Activated naive CD8-positive, alpha-beta T cell treated with anti-CD3 and anti-CD28 coated beads, Interleukin-2, amount 50 U/mL, for 24 hours (primary cell): ENCODE measurements at regions not wholly inside any gene's neighbourhood (a gene's known extent, or its start where the extent isn't known, plus 50 kb on each side); places are given as distances from the start of the nearest gene placed in this dataset.
A peak's percentile ranks its signal among the peaks of the same experiment; 100 is the strongest.

Experiments used
- ATAC-seq: fragments of 150-1000 bp; cut with Tn5 transposase; one replicate; pipeline ENCODE4 v1.10.0; 2021
- DNase-seq: peaks from one replicate; pipeline ENCODE4 v3.0.0; 2021
- H3K27ac Mint-ChIP-seq: one replicate; pipeline ENCODE4 v1.8.0; 2021; ENCODE audit warnings: mild to moderate bottlenecking, mixed read lengths
- H3K27me3 Mint-ChIP-seq: one replicate; pipeline ENCODE4 v1.8.0; 2021; ENCODE audit warnings: mixed read lengths
- H3K36me3 Mint-ChIP-seq: one replicate; pipeline ENCODE4 v1.8.0; 2021; ENCODE audit warnings: low read depth, mixed read lengths
- H3K4me1 Mint-ChIP-seq: one replicate; pipeline ENCODE4 v1.8.0; 2021; ENCODE audit warnings: mixed read lengths
- H3K4me3 Mint-ChIP-seq: one replicate; pipeline ENCODE4 v1.8.0; 2021; ENCODE audit warnings: mild to moderate bottlenecking, moderate library complexity, mixed read lengths
- H3K9me3 Mint-ChIP-seq: one replicate; pipeline ENCODE4 v1.8.0; 2021; ENCODE audit warnings: mixed read lengths

DNA sequence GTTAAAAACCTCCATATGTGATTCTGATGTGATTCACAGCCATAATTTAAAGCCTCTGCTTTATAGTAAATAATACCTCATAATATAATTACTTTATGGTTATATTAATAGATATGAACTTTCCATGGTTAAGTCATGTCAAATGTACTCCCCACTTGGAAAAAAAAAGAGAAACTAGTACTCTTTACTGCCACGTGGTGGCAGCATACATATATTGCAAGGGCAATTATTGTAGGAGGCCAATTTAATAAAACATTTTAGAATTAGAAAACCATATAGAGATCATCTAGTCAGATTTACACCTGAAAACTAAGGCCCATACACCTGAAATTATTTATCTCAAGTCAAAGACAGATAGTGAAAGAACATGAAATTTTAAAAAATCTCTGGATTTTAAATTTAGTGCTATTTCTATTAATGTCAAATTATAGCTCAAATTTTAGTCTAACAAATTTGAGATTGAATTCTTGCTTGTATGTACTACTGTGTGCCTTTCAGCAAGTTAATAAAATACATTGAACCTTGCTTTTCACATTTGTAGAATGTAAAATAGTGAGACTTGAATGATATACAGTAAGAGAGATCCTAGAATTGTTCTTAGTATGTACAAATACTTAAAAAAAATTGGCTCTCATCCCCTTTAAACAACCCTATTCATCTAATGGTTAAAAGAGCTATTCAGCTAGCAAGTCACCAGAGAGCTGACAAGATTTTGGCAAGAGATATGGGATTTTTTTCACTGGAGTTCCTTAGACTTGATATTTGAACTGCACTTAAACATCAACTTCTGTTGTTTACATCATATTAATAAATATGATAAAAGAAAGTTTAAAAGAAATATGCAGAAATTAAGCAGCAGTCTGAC lies 603.8 kb downstream of the TLE4 start:
- Mint-ChIP-seq H3K36me3 (no peaks in the 10 kb centered on the region), H3K4me1 (no peaks in the 10 kb centered on the region), H3K27me3 (peaks cover 2% of the 10 kb centered on the region), H3K27ac (no peak overlapping the region), H3K4me3 (no peak overlapping the region), H3K9me3 (no peaks in the 10 kb centered on the region)
- DNase-seq (peak; percentile 7), ATAC-seq (no peak)

GRCh38 chr9:80163889-80164288 lies 592.1 kb downstream of the TLE4 start:
- Mint-ChIP-seq H3K4me1 (no peaks in the 10 kb centered on the region), H3K4me3 (no peak overlapping the region), H3K9me3 (no peaks in the 10 kb centered on the region), H3K27ac (no peak overlapping the region), H3K27me3 (no peaks in the 10 kb centered on the region), H3K36me3 (no peaks in the 10 kb centered on the region)
- no peak for DNase-seq
- ATAC-seq: no peak

GRCh38 chr9:80158554-80159170 lies 586.9 kb downstream of the TLE4 start:
- H3K4me1 Mint-ChIP-seq: no peaks in the 10 kb centered on the region
- no peaks in the 10 kb centered on the region for H3K36me3 Mint-ChIP-seq
- no peak overlapping the region for H3K4me3 Mint-ChIP-seq

GRCh38 chr9:80158131-80158530 lies 586.4 kb downstream of the TLE4 start:
- DNase-seq: no peak
- Mint-ChIP-seq H3K27me3 (peaks cover 6% of the 10 kb centered on the region), H3K36me3 (no peaks in the 10 kb centered on the region), H3K4me3 (no peak overlapping the region), H3K9me3 (peaks cover 6% of the 10 kb centered on the region), H3K4me1 (no peaks in the 10 kb centered on the region), H3K27ac (no peak overlapping the region)
- ATAC-seq: no peak

More at GRCh38 chr9:80158554-80159170, 586.9 kb downstream of the TLE4 start:
- DNase-seq (no peak), ATAC-seq (no peak)
- peaks cover 2% of the 10 kb centered on the region for H3K27me3 Mint-ChIP-seq
- no peak overlapping the region for H3K27ac Mint-ChIP-seq
- H3K9me3 Mint-ChIP-seq: peaks cover 3% of the 10 kb centered on the region

- ATAC-seq: no peak
- no peaks in the 10 kb centered on the region for H3K36me3 Mint-ChIP-seq
- DNase-seq: no peak
- H3K27ac Mint-ChIP-seq: no peak overlapping the region
- no peaks in the 10 kb centered on the region for H3K4me1 Mint-ChIP-seq
- H3K9me3 Mint-ChIP-seq: peaks cover 6% of the 10 kb centered on the region
- H3K27me3 Mint-ChIP-seq: peaks cover 6% of the 10 kb centered on the region
- H3K4me3 Mint-ChIP-seq: no peak overlapping the region
These were observed 585.8 kb downstream of the TLE4 start for GRCh38 chr9:80157561-80157983.

DNA sequence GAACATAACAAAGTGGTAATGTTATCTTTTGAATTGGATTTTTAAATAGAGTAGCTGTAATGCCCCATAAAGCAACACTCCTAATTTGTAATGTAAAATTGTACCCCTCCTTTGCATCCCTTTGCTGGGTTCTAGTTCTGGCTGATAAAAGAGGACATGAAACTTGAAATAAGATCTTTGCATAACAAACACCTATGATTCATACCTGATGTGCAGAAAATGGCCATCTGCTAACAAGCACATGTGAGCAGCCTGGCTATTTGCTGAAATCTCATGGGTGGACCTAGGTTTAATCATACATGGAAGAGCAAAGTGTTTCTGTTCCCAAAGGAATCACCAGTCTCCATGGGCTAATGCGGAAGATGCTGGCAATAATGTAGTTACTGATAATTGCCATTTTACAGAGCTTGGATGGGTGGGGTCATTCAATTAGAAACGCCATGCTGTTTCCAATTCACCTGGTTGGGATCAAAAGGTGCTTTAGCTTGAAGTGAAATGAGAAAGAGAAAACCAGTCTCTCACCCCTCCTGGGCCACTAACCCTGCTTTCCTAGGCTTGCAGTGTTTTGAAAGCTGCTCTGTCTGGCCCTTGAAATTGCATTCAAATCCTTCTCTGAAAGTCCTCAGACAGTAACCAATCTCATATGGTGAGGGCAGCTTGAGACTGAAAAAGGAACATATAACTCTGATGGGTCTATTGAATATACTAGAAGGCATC lies 585.1 kb downstream of the TLE4 start:
- no peak for ATAC-seq
- Mint-ChIP-seq H3K4me3 (no peak overlapping the region), H3K9me3 (peaks cover 6% of the 10 kb centered on the region), H3K27ac (no peak overlapping the region), H3K27me3 (peaks cover 6% of the 10 kb centered on the region), H3K4me1 (no peaks in the 10 kb centered on the region), H3K36me3 (no peaks in the 10 kb centered on the region)
- DNase-seq: no peak

DNA sequence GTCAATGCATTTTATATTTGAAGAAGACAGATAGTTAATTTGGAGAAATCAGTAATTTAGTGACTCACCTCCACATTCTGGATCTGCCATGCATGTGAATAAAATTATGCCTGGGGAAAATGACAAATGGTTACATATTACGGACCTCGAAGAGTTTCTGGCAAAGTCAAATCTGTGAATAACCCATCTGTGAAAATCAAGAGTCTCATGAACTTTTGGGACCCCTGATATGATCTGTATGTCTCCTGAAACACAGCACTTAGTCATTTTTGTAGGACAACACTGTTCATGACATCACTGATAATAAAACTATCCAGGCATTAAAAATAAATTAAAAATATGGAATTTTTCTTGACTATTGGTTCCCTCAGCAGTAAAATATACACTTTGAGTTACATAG lies 584.5 kb downstream of the TLE4 start:
- Mint-ChIP-seq H3K27me3 (peaks cover 6% of the 10 kb centered on the region), H3K36me3 (no peaks in the 10 kb centered on the region), H3K9me3 (peaks cover 6% of the 10 kb centered on the region), H3K4me1 (no peaks in the 10 kb centered on the region), H3K4me3 (no peak overlapping the region), H3K27ac (no peak overlapping the region)
- no peak for DNase-seq
- no peak for ATAC-seq

- ATAC-seq: no peak
- peaks cover 12% of the 10 kb centered on the region for H3K9me3 Mint-ChIP-seq
- H3K4me3 Mint-ChIP-seq: no peak overlapping the region
- DNase-seq: no peak
- no peaks in the 10 kb centered on the region for H3K27me3 Mint-ChIP-seq
- H3K4me1 Mint-ChIP-seq: no peaks in the 10 kb centered on the region
- H3K27ac Mint-ChIP-seq: no peak overlapping the region
- no peaks in the 10 kb centered on the region for H3K36me3 Mint-ChIP-seq
These were observed 576.1 kb downstream of the TLE4 start for GRCh38 chr9:80147866-80148265.

- Mint-ChIP-seq H3K36me3 (no peaks in the 10 kb centered on the region), H3K27ac (no peak overlapping the region), H3K27me3 (no peaks in the 10 kb centered on the region), H3K4me1 (no peaks in the 10 kb centered on the region), H3K4me3 (no peak overlapping the region), H3K9me3 (peaks cover 12% of the 10 kb centered on the region)
- DNase-seq (no peak), ATAC-seq (no peak)
These were observed 574.7 kb downstream of the TLE4 start for GRCh38 chr9:80146466-80146865.

- no peaks in the 10 kb centered on the region for H3K27me3 Mint-ChIP-seq
- H3K27ac Mint-ChIP-seq: no peak overlapping the region
- no peaks in the 10 kb centered on the region for H3K36me3 Mint-ChIP-seq
- DNase-seq: no peak
- no peak overlapping the region for H3K4me3 Mint-ChIP-seq
- no peaks in the 10 kb centered on the region for H3K4me1 Mint-ChIP-seq
- ATAC-seq: no peak
- H3K9me3 Mint-ChIP-seq: peaks cover 9% of the 10 kb centered on the region
These were observed 573.1 kb downstream of the TLE4 start for GRCh38 chr9:80144856-80145255.

DNA sequence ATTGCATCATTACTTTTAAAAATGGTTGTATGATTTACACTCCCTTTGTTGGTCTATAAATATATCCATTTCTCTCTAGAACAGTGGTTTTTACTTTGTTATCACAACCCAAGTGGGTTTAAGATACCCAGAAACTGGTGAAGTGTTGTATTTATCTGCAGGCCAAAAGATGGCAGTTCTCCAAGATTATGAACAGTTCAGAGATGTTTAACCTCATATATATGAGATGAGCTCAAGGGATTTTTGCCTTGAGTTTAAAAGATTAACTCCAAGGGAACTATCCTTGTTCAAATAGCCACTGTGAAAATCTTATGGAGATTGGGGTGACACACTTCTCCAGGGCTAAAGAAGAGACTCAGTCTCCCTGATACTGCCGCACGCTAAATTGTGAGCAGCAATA lies 572.6 kb downstream of the TLE4 start:
- no peaks in the 10 kb centered on the region for H3K27me3 Mint-ChIP-seq
- H3K27ac Mint-ChIP-seq: no peak overlapping the region
- H3K9me3 Mint-ChIP-seq: peaks cover 4% of the 10 kb centered on the region
- ATAC-seq (no peak), DNase-seq (no peak)
- no peak overlapping the region for H3K4me3 Mint-ChIP-seq
- H3K4me1 Mint-ChIP-seq: no peaks in the 10 kb centered on the region
- no peaks in the 10 kb centered on the region for H3K36me3 Mint-ChIP-seq

DNA sequence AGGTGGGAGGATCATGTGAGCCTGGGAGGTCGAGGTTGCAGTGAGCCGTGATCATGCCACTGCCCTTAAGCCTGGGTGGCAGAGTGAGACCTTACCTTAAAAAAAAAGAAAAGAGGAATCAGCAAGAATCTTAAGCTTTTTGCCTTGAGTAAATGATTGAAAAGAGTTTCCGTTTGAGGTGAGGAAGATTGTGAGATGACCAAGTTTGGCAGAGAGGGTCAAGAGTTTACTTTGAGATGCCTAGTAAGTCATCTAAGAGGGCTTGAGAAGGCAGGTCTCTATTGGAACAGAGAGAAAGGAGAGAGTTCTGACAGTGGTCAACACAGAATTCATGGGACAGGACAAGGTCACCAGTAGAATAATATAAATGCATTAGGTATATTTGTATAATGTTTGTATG lies 572.1 kb downstream of the TLE4 start:
- peaks cover under 1% of the 10 kb centered on the region for H3K9me3 Mint-ChIP-seq
- no peak overlapping the region for H3K27ac Mint-ChIP-seq
- no peaks in the 10 kb centered on the region for H3K4me1 Mint-ChIP-seq
- no peaks in the 10 kb centered on the region for H3K36me3 Mint-ChIP-seq
- ATAC-seq (no peak), DNase-seq (no peak)
- no peaks in the 10 kb centered on the region for H3K27me3 Mint-ChIP-seq
- no peak overlapping the region for H3K4me3 Mint-ChIP-seq

- H3K4me3 Mint-ChIP-seq: no peak overlapping the region
- H3K4me1 Mint-ChIP-seq: peaks cover 10% of the 10 kb centered on the region
- no peak overlapping the region for H3K27ac Mint-ChIP-seq
- no peaks in the 10 kb centered on the region for H3K9me3 Mint-ChIP-seq
- no peak for DNase-seq
- no peak for ATAC-seq
- peaks cover 2% of the 10 kb centered on the region for H3K27me3 Mint-ChIP-seq
- H3K36me3 Mint-ChIP-seq: no peaks in the 10 kb centered on the region
These were observed 562.7 kb downstream of the TLE4 start for GRCh38 chr9:80134487-80134886.

GRCh38 chr9:80131627-80132026 lies 559.9 kb downstream of the TLE4 start:
- Mint-ChIP-seq H3K27ac (no peak overlapping the region), H3K4me1 (peaks cover 10% of the 10 kb centered on the region), H3K9me3 (no peaks in the 10 kb centered on the region), H3K27me3 (peaks cover 7% of the 10 kb centered on the region), H3K4me3 (no peak overlapping the region), H3K36me3 (no peaks in the 10 kb centered on the region)
- ATAC-seq (no peak), DNase-seq (no peak)

DNA sequence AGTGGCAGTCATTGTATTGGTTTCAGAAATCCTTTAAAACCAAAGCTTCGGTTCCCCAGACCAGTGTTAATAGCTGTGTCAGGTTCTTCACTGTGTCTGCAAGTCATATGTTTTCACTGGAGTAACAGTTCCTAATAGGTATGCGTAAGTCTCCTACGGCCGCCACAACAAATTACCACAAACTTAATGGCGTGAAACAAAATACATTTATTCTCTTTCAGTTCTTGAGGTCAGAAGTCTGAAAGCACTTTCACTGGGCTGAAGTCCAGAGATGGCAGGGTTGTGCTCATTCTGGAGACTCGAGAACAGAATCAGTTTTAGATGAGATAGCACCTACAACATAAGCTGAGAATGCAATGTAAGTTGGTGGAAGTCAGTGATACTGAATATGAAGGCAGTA lies 556.2 kb downstream of the TLE4 start:
- Mint-ChIP-seq H3K4me3 (no peak overlapping the region), H3K36me3 (no peaks in the 10 kb centered on the region), H3K4me1 (no peaks in the 10 kb centered on the region), H3K9me3 (no peaks in the 10 kb centered on the region), H3K27ac (no peak overlapping the region), H3K27me3 (peaks cover 10% of the 10 kb centered on the region)
- DNase-seq: no peak
- ATAC-seq: no peak
